RWPE2 (cell line): ENCODE measurements at regions not wholly inside any gene's neighbourhood (a gene's known extent, or its start where the extent isn't known, plus 50 kb on each side); places are given as distances from the start of the nearest gene placed in this dataset.
"Not testable (repeated sequence)": the region's sequence is repeated elsewhere in the genome, so short reads cannot be mapped to it uniquely, and the experiment has no call there.

Source experiments
- ATAC-seq: fragments of 200-7000 bp; cut with Tn5 transposase; 3 replicates; pipeline ENCODE4 v1.9.1; 2021; ENCODE audit warnings: low read depth
- DNase-seq: peaks from one replicate; pipeline ENCODE4 v3.0.0-alpha.2; 2020; ENCODE audit warnings: low spot score
- H3K27ac ChIP-seq: fragments of 450-650 bp; 2 replicates; pipeline ENCODE4 v1.5.1; 2017; ENCODE audit warnings: mild to moderate bottlenecking; ENCODE audit not compliant: poor library complexity, severe bottlenecking
- H3K27me3 ChIP-seq: fragments of 250-450 bp; sonication (Bioruptor Pico); 2 replicates; pipeline ENCODE4 v1.5.1; 2021; ENCODE audit warnings: mild to moderate bottlenecking, moderate library complexity; ENCODE audit not compliant: insufficient read depth, poor library complexity, severe bottlenecking
- H3K36me3 ChIP-seq: fragments of 250-450 bp; sonication (Bioruptor Pico); 2 replicates; pipeline ENCODE4 v1.5.1; 2020; ENCODE audit warnings: low read depth, mild to moderate bottlenecking, moderate library complexity
- H3K4me1 ChIP-seq: fragments of 250-450 bp; sonication (Bioruptor Pico); 2 replicates; pipeline ENCODE4 v1.5.1; 2021; ENCODE audit warnings: mild to moderate bottlenecking, moderate library complexity; ENCODE audit not compliant: insufficient read depth, poor library complexity, severe bottlenecking
- H3K4me3 ChIP-seq: fragments of 250-450 bp; sonication (Bioruptor Pico); 2 replicates; pipeline ENCODE4 v1.5.1; 2021; ENCODE audit warnings: mild to moderate bottlenecking, moderate library complexity; ENCODE audit not compliant: severe bottlenecking
- H3K9me3 ChIP-seq: fragments of 250-450 bp; sonication (Bioruptor Pico); 2 replicates; pipeline ENCODE4 v1.5.1; 2021; ENCODE audit warnings: mild to moderate bottlenecking, moderate library complexity; ENCODE audit not compliant: severe bottlenecking
- TF ChIP-seq, protein P1 (sequence below): fragments of 450-650 bp; IDR thresholded peaks from one replicate; pipeline ENCODE4 v1.5.1; 2017; ENCODE audit warnings: mild to moderate bottlenecking, moderate library complexity; ENCODE audit not compliant: poor library complexity, severe bottlenecking

DNA sequence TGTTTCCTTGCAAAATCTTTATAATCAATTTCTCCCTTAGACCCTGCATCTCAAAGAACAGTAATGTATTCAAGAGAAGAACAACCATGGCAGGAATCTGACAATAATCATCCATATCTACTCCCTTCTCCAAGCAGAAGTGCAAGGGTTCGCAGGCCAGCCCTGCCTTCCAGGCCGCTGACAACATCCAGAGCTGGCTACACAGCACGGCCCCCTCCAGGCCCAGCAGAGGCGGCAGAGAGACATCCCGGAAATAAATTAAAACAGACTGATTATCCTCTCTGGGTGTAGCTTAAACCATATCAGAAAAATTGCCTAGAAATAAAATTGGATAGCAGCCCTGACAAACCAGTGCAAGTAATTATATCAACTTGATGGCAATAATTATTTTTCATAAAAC is 223.3 kb downstream of the FAM43A start:
- Histone ChIP-seq H3K4me1 (no peaks in the 10 kb centered on the region), H3K27ac (no peak overlapping the region), H3K36me3 (no peaks in the 10 kb centered on the region), H3K4me3 (no peak overlapping the region), H3K27me3 (no peaks in the 10 kb centered on the region), H3K9me3 (no peaks in the 10 kb centered on the region)
- DNase-seq (no peak), ATAC-seq (no peak)
- TF ChIP-seq, protein P1, sequence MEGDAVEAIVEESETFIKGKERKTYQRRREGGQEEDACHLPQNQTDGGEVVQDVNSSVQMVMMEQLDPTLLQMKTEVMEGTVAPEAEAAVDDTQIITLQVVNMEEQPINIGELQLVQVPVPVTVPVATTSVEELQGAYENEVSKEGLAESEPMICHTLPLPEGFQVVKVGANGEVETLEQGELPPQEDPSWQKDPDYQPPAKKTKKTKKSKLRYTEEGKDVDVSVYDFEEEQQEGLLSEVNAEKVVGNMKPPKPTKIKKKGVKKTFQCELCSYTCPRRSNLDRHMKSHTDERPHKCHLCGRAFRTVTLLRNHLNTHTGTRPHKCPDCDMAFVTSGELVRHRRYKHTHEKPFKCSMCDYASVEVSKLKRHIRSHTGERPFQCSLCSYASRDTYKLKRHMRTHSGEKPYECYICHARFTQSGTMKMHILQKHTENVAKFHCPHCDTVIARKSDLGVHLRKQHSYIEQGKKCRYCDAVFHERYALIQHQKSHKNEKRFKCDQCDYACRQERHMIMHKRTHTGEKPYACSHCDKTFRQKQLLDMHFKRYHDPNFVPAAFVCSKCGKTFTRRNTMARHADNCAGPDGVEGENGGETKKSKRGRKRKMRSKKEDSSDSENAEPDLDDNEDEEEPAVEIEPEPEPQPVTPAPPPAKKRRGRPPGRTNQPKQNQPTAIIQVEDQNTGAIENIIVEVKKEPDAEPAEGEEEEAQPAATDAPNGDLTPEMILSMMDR = no peak

DNA sequence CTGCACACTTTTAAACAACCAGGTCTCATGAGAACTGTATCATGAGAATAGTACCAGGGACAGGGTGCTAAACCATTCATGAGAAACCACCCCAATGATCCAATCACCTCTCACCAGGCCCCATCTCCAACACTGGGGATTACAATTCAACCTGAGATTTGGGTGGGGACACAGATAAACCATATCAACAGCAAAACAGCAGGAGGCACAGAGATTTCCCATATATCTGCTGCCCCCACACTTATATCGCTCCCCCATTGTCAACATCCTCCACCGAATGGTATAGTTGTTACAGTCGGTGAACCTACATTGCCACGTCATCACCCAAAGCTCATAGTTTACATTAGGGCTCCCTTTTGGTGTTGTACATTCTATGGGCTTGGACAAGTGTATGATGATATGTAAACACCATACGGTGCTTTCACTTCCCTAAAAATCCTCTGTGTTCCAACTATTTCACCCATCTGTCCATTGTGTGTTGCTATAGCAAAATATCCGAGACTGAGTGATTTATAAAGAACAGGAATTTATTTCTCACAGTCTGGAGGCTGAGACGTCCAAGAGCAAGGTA is 224.8 kb downstream of the FAM43A start:
- TF ChIP-seq, protein P1 = no peak
- Histone ChIP-seq H3K4me3 (no peak overlapping the region), H3K9me3 (no peaks in the 10 kb centered on the region), H3K4me1 (no peaks in the 10 kb centered on the region), H3K36me3 (no peaks in the 10 kb centered on the region), H3K27me3 (no peaks in the 10 kb centered on the region), H3K27ac (no peak overlapping the region)
- ATAC-seq (no peak), DNase-seq (no peak)

DNA sequence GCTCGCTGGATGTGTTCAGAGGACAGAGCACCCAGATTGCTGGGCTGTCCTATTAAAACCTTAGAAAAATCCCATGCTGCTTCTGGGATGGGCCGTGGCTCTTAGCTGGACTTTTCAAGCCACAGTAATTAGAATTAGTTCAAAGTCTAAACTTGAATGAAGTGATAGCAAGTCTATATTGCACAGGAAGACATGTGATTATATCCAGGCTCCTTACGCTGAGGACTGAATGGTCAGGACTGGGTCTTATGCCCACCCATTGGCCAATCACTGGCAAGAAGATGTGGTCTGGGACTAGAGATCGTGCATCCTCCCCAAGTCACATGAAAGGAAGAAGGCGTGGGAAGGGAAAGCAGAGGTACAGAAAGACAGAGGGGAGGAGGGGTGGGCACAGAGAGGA is 227.6 kb downstream of the FAM43A start:
- TF ChIP-seq, protein P1 = no peak
- H3K36me3 ChIP-seq = no peaks in the 10 kb centered on the region
- H3K9me3 ChIP-seq = no peaks in the 10 kb centered on the region
- H3K4me3 ChIP-seq = no peak overlapping the region
- H3K4me1 ChIP-seq = no peaks in the 10 kb centered on the region
- H3K27ac ChIP-seq = no peak overlapping the region
- peaks cover 2% of the 10 kb centered on the region for H3K27me3 ChIP-seq
- ATAC-seq (no peak), DNase-seq (no peak)

DNA sequence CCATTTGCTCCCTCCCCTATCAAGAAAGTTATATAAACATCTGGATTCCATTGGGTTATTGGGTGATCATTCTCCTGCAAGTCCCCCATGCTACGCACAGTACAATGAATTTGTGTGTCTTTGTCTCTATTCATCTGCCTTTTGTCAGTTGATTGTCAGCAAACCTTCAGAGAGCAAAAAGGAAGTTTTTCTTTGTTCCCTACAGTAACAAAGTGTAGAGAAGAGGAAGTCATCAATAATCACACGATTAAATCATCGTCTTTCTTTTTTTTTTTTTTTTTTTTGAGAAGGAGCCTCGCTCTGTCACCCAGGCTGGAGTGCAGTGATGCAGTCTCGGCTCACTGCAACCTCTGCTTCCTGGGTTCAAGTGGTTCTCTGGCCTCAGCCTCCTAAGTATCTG is 239.2 kb downstream of the FAM43A start:
- not testable (repeated sequence) for DNase-seq, H3K4me1 ChIP-seq, ATAC-seq, H3K9me3 ChIP-seq, H3K4me3 ChIP-seq, H3K27me3 ChIP-seq, H3K27ac ChIP-seq, H3K36me3 ChIP-seq

DNA sequence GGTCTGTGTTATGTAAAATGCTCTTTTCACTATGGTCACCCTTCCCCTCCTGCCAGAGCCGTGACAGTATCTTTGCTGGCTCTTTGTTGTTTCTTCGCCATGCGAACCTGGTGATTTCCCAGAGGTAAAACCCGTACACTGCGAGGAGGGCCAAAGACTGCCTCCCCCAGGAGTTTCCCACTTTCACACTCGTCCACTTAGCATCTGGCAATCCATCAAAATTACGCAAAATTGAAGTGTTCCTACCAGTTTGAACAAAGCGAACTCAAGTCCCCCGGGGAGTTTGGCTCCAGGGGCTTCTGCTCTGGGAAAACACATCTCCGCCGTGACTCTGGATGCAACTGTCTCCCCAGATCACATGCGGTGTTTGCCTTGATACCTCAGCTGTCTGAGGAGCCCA is 239.9 kb downstream of the FAM43A start:
- DNase-seq = no peak
- TF ChIP-seq, protein P1 = no peak
- Histone ChIP-seq H3K9me3 (no peaks in the 10 kb centered on the region), H3K27ac (no peak overlapping the region), H3K36me3 (no peaks in the 10 kb centered on the region), H3K4me3 (no peak overlapping the region), H3K4me1 (peaks cover 3% of the 10 kb centered on the region), H3K27me3 (no peaks in the 10 kb centered on the region)
- no peak for ATAC-seq
